Stimulated activated CD8-positive, alpha-beta memory T cell treated with anti-CD3 and anti-CD28 coated beads, Interleukin-4, amount 100 ng/mL, for 24 hours (primary cell): ENCODE measurements at regions not wholly inside any gene's neighbourhood (a gene's known extent, or its start where the extent isn't known, plus 50 kb on each side); places are given as distances from the start of the nearest gene placed in this dataset.
"Not testable (repeated sequence)": the region's sequence is repeated elsewhere in the genome, so short reads cannot be mapped to it uniquely, and the experiment has no call there.

Experiments
- DNase-seq: peaks from one replicate; pipeline ENCODE4 v3.0.0-alpha.2; 2020; ENCODE audit warnings: low read depth

DNA sequence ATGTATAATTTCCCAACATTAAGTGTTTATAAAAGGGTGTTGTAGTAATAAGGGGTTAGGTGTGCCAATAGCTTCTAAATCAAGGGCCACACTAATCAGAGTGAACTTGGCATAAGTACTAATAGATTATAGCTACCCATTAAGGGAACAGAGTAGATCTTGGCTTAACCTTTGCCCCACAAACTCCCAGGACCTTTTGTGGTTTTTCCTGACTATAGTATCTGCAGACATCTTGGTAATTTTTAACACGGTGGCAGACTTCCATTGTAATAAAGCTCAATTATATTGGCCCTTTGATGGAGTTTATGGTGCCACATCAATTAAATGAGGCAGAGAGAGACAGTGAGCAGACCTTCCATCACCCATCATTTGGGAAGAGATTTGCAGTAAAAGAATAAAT is 358.5 kb upstream of the HNRNPA3 start:
- DNase-seq, result no peak

DNA sequence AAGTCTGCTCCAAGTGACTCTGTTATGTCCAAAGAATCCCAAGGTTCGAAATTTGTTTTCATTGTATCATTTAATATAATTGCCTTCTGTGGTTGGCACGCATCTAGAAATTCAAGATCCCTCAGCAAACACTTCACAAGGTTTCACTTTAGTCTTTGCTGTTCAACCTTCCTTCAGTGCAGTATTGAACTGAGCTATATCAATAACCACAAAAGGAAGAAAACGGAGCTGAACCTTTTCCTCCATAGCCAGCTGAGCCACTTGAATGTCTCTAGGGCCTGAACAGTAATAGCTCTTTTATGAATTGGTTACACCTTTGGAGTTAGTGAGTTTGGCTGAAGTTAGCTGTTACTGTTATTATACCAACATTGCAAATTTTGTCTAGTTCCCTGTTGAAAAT is 357.7 kb upstream of the HNRNPA3 start:
- DNase-seq, result no peak

DNA sequence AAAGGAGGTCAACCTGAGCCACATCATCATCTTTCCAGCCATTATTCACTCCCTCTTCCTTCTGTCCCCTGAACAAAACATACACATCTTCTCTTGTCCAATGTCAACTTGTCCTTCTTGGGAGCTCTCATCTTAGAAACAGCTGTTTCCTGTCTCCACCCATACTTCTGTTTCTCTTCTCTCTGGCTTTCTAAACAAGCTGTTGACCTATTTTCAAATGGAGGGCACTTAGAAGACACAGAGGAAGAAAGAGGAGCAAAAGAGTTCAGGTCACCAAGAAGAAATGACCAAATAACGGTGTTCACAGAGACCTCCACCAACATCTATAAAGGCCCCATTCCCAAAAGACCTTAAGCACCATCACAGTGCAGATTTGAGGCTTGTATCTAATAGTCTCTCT is 355.9 kb upstream of the HNRNPA3 start:
- DNase-seq, result no peak

DNA sequence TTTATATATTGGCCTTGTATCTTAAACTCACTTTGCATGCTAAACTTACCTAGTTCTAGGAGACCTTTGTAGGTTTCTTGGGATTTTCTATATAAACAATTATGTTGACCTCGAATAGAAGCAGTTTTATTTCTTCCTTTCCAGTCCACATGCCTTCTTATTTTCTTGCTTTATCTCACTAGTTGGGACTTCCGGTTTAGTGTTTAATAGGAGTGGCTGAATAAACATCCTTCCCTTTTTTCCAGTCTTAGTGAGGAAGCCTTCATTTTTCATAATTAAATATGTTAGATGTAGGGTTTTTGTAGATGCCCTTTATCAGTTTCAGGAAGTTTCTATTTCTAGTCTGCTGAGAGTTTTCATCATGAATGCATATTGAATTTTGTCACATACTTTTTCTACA is 347.3 kb upstream of the HNRNPA3 start:
- DNase-seq, result no peak

DNA sequence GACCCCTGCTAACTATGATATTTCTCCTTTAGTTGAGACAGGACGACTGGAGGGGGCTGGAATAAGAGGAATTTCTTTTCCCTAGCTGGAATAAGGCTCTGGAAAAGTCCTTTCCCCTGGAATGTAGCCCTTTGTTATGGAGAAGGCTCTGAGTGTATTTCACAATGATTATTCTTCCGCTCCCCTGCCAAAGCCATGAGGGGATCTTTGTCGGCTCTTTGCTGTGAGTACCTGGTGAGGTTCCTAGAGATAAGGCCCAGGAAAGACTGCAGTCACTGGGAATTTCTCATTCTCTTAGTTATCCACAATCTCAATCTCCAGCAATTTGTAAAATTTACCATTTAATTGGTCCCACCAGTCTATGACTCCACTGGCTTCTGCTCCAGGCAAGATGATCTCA is 340.2 kb upstream of the HNRNPA3 start:
- DNase-seq, result no peak

DNA sequence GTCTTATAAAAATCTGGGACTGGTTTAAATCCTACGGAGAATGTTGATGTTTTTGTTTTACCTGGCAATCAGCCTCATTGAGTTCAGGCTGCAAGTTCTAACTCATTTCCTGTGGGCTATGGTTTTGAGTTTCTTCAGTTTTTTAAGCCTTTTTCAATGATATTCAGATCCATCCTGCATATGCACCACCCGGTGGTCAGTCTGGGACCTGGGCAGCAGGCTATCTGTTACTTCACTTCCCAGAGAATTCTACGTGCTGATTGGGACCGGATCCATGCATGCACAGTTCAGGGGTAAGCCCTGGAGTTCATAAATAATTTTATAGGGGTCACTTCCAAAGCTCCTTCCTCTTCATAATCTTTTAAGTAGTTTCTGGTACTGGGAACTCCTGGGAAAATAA is 339.2 kb upstream of the HNRNPA3 start:
- DNase-seq, result no peak

DNA sequence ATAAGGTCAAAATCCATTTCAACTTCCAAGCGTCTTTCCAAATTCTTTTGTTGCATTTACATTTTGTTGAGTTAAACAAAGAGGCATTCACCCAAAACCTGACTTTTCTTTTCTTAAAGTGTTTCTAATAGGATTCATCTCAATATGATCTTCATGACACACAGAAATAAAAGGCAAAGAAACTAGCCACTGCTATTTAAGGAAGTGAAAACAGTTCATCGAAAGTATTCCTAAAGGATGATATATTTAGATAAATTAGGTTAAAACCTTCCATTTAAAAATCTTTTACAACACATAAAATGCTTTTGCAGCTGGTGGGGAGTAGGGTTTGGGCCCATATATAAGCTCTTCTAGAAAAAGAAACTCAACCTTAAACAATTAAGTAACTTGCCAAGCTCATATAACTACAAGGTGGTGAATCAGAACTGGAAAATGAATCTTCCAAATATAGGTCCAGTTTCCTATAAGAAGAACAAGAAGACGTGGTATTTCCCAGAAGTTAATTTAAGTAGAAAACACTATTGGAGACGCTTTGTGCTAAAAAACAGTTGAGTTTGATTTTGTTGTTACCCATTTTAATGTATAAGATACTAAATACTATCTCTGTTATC is 336.0 kb upstream of the HNRNPA3 start:
- DNase-seq, result no peak

DNA sequence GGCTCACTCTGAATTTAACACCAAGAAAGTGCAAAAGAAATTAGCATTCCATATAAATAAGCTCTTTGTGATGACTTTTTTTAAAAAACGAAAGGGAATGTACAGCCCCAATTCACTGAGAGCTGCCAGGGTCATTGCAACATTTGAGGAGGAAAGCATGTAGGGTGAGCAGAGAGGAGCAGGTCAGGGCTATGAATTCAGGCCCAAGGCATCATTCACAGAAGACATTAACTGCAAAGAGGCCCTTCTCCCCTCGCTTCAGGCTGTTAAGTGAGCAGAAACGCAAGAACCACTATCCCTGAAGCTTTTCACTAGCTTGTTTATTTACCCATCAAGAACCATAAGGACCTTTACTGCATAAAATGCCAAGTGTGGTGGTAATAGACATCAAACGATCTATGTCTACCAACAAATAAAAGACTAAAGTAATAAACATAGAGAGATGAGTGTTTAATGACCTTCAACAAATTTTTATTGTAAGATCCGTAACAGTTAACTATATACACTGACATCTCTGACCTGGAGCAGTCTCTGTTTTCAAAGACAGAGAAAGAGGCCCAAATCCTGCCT is 333.1 kb upstream of the HNRNPA3 start:
- no peak for DNase-seq

DNA sequence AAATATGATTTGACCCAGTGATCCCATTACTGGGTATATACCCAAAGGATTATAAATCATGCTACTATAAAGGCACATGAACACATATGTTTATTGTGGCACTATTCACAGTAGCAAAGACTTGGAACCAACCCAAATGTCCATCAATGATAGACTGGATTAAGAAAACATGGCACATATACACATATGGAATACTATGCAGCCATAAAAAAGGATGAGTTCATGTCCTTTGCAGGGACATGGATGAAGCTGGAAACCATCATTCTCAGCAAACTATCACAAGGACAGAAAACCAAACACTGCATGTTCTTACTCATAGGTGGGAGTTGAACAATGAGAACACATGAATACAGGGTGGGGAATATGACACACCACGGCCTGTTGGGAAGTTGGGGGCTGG is 330.5 kb upstream of the HNRNPA3 start:
- not testable (repeated sequence) for DNase-seq

DNA sequence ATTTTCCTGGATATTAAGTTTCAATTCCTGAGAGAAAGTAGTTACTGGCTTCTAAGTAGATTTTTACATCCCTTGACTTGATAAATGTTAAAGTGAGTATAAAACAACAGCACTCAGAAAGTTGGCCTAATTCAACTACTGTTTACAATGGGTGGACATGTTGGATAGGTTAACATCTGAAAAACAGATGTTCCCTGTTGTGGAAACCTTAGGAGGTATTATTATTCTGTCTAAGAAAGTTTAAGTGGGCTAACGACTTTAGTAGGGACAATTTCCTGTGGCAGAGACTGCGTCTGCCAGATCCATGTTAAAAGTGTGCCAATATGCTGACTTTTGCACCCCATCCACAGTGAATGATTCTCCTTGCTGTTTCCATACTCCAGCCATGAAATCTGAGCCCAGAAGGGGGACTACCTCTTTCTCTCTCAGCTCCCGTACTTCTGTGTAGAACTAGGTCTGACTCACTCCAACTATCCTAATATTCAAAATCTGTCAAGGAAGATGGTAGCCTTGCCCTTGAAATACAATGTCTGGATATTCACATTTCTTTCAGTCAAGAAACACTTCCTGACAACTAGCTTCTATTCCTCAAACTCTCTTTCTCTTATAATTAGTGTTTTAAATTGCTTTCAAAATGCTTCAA is 327.5 kb upstream of the HNRNPA3 start:
- DNase-seq, result no peak

DNA sequence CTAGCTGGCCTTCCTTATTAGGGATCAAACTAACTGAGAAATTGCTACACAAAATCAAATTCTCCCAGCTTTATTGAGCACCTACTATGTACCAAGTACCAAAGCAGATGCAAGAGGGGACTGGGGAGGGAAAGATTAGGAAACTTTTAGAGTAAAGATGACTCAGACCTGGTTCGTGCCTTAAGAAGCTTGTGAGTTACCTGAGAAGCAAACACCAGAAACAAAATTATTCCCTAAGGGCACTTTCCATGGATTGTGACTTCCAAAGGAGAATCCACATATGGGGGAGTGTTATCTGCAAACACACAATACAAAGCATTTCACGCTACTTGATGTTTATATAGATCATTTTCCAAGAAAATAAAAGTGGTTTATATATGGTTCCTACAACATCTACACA is 326.9 kb upstream of the HNRNPA3 start:
- DNase-seq, result no peak

DNA sequence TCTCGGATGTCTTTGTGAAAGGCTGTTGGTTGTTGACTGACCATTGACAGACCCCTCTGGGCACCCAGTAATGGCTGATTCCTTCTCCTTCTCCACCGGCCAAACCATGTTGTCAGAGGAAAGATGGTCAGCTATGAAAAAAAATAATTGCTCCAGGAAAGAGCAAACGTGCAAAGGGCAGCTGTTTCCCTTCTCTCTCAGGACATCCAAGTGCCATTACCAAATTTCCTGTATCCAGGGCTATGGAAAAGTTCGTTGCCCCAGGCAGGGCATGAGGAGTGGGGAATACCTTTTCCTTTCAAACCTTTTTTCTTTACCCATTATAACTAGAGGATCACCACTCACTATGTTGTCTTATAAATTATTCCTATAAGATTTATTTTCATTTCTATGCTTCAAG is 321.5 kb upstream of the HNRNPA3 start:
- DNase-seq, result no peak

DNA sequence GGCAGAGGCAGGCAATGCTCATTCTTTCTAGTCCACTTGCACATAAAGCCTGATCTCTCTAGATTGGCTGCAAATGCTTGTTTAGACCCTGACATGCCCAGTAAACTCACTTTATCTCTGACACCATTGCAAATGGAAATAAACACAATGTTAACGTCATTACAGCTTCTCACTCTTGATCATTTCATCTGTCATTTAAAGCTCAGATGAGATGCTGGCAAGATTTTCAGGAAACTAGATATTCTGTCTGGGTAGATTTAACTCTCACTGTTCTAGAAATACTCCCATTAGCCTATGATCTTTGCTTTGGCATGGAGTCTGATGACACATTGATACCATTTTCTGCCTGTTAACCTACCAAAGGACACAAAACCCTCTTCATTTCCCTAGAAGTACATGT is 320.7 kb upstream of the HNRNPA3 start:
- DNase-seq, result no peak

DNA sequence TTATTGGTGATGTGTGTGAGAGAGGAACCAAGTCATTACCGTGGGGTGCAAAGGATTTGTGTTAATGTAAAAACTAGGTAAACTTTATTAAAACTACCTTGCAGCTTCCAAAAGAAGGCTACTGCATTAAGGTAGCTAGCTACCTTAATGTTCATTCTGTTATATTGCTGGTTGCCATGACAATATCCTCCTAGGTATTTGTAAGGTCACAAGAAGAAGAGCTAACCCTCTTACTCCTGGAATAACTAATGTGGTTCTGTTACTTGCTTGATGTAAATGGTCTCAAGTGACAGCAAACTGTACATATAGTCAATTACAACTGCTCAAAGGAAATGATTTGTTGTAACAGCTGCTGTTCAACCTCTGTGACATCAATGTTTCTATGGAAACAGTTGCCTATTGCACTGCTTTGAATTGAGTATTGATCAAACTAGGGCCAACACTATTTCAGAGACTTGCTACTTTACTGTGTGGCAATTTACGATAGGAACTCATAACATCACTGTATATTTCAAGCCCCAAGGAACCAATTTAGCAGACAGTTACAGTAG is 319.8 kb upstream of the HNRNPA3 start:
- no peak for DNase-seq

DNA sequence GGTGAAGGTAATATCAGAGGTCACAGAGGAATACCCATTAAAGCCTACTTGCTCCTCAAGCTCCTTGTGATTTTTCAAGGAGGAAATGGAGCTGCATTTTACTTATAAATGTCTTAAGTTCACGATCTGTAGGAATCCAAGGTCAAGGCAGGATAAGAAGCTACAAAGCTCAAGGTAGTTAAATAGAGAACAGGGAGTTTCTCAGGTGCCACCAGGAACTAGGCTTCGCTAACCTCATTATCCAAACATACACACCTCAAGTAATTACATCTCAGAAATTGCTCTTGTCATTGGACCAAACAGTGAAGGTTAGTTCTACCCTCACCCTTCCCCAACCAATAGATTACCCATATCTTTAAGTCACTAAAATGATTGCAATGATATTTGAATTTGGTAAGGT is 317.4 kb upstream of the HNRNPA3 start:
- DNase-seq, result no peak

DNA sequence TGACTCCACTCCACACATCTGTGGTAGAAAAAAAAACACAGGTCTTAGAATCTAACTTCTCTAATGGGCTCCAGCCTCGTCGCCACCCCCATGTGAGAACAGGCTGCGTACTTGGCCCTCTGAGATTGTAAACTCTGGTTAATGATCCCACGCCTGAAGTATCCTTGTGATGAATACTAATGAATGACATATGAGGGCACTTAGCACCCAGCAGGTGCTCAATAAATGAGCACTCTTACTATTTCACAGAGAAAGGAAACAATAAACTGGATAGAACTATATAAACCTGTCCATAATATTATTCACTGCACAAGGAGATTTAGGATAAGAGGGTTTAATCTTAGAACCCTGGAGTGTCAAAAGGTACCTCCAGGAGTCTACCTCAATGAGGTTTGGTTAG is 310.1 kb upstream of the HNRNPA3 start:
- no peak for DNase-seq

DNA sequence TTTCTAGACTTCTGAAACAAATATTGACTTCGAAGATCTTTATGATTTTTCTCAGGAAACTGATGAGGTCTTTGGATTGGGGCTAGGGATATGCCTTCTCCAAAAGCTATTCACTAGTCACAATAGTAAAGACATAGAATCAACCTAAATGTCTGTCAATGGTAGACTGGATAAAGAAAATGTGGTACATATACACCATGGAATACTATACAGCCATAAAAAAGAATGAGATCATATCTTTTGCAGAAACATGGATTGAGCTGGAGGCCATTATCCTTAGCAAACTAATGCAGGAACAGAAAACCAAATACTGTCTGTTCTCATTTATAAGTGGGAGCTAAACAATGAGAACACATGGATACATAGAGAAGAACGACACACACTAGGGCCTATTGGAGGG is 308.5 kb upstream of the HNRNPA3 start:
- not testable (repeated sequence) for DNase-seq

DNA sequence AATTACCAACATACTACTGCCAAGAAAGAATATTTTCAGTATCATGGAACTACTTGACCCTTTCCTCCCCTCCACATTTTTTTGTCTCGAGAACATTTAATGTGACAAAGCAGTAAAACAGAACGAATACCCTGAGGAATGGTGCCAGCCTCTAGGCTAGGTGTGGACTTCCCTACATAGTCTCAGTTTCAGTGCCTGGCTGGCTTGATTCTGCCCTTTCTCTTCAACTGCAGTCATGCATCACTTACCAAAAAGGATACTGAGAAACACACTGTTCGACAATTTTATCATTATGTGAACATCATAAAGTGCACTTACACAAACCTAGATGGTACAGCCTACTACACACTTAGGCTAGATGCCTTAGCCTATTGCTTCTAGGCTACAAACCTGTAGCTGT is 305.3 kb upstream of the HNRNPA3 start:
- no peak for DNase-seq

DNA sequence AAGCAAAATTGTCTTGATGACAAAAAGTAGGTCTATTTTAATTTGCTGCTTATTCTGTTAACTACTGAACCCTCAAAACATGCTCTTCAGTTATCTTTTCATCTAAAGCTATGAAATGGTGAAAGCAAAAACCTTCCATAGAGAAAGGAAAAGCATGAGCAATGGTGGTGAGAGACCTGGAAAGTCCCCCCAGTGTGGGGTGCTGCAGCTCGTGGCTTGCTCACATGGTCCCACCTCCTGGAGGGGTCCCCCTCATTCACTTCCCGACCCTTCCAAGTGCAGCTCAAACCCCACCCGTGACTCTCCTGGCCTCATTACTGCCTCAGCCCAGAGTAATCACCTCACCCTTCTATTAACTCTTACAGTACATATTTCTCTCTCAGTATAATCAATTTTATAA is 301.8 kb upstream of the HNRNPA3 start:
- DNase-seq, result no peak

DNA sequence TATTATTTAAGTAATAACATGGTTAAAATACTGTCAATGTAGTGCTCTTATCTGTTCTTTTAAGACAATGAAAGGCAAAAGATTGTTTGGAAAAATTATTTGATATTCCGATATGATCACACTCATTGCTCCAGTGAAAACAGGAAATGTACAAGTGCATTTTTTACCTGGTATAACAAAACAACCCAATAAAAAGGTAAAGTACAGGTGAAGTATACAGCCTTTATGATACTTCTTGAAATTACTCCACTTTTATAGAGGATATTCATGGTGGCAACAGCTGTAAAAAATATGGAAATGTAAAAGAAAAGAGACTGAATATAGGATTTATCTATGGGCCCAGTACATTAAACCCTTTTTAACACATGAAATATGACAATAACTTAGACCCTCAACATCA is 298.6 kb upstream of the HNRNPA3 start:
- no peak for DNase-seq

DNA sequence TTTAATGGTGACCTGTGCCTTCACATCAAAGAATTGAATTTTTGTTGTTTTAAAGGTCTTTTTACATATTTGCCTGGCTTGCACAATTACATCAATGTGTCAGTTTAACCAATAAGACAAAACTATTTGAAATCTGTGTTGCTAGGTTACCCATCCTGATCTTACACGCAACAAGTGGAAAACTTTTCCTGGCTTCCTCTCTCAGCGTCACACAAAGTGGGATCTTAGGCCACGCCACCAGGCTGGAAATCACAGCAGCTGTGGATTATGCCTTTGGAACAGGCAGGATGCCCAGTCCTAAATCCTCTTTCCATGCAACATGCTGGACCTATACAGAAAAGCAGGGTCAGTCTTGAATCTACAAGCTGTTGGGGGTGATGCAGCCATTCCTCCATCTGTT is 298.2 kb upstream of the HNRNPA3 start:
- DNase-seq, result no peak

DNA sequence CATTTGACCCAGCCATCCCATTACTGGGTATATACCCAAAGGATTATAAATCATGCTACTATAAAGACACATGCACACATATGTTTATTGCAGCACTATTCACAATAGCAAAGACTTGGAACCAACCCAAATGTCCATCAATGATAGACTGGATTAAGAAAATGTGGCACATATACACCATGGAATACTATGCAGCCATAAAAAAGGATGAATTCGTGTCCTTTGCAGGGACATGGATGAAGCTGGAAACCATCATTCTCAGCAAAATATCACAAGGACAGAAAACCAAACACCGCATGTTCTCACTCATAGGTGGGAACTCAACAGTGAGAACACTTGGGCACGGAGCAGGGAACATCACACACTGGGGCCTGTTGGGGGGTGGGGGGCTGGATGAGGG is 290.0 kb upstream of the HNRNPA3 start:
- not testable (repeated sequence) for DNase-seq

DNA sequence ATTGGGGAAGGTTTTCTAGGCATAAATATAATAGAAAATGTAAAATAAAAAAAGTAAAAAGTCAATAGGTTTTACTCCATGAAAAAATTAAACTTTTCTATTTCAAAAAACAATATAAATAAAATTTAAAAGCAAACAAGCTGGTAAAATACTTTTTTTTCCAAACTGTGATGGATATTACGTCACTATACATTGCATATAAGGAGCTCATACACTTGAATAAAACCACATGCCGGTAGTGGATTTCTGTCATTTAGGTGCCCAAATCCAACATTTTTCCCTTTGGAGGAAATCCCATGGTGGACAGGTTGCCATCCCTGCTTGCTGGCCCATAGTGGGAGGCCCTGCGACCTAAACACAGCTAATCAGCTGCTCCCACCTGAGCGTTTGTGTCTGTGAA is 289.4 kb upstream of the HNRNPA3 start:
- no peak for DNase-seq
